H9 (cell line): ENCODE measurements at regions not wholly inside any gene's neighbourhood (a gene's known extent, or its start where the extent isn't known, plus 50 kb on each side); places are given as distances from the start of the nearest gene placed in this dataset.

Source experiments
- DNase-seq: peaks from one replicate; pipeline ENCODE4 v3.0.0-alpha.2; 2017
- H2AFZ ChIP-seq: one replicate; pipeline ENCODE4 v1.6.1; 2013; ENCODE audit warnings: mild to moderate bottlenecking, low read length, control low read depth, moderate library complexity
- H2AK5ac ChIP-seq: 2 replicates; pipeline ENCODE4 v1.6.1; 2013; ENCODE audit warnings: low read length, control low read depth, mixed read lengths; ENCODE audit not compliant: insufficient read length
- H2BK120ac ChIP-seq: one replicate; pipeline ENCODE4 v1.6.1; 2013; ENCODE audit warnings: low read depth, mild to moderate bottlenecking, low read length, control low read depth, inconsistent platforms; ENCODE audit not compliant: poor library complexity, severe bottlenecking
- H2BK12ac ChIP-seq: 2 replicates; pipeline ENCODE4 v1.6.1; 2013; ENCODE audit warnings: low read length, control low read depth, mixed read lengths, low read depth; ENCODE audit not compliant: insufficient read length
- H2BK15ac ChIP-seq: 2 replicates; pipeline ENCODE4 v1.6.1; 2013; ENCODE audit warnings: low read depth, low read length, control low read depth
- H2BK20ac ChIP-seq: one replicate; pipeline ENCODE4 v1.6.1; 2013; ENCODE audit warnings: low read depth, mild to moderate bottlenecking, low read length, control low read depth, inconsistent platforms; ENCODE audit not compliant: poor library complexity, severe bottlenecking
- H2BK5ac ChIP-seq: 2 replicates; pipeline ENCODE4 v1.6.1; 2013; ENCODE audit warnings: low read length, control low read depth, mixed read lengths; ENCODE audit not compliant: insufficient read length
- H3K14ac ChIP-seq: 2 replicates; pipeline ENCODE4 v1.6.1; 2013; ENCODE audit warnings: low read length, control low read depth; ENCODE audit not compliant: insufficient read depth
- H3K18ac ChIP-seq: 2 replicates; pipeline ENCODE4 v1.6.1; 2013; ENCODE audit warnings: low read depth, mild to moderate bottlenecking, mixed read lengths, low read length, control low read depth; ENCODE audit not compliant: insufficient read length
- H3K23ac ChIP-seq: 2 replicates; pipeline ENCODE4 v1.6.1; 2013; ENCODE audit warnings: low read length, control low read depth, mixed read lengths, low read depth; ENCODE audit not compliant: insufficient read length
- H3K23me2 ChIP-seq: 2 replicates; pipeline ENCODE4 v1.6.1; 2013; ENCODE audit warnings: low read depth, mild to moderate bottlenecking, mixed read lengths, low read length, control low read depth; ENCODE audit not compliant: insufficient read length, poor library complexity, severe bottlenecking
- H3K27ac ChIP-seq: 2 replicates; pipeline ENCODE4 v1.5.1; 2013; ENCODE audit warnings: low read length, control low read depth, mixed read lengths, low read depth; ENCODE audit not compliant: insufficient read length
- H3K27me3 ChIP-seq: 2 replicates; pipeline ENCODE4 v1.6.1; 2013; ENCODE audit warnings: low read length, control low read depth, inconsistent platforms; ENCODE audit not compliant: insufficient read depth
- H3K4ac ChIP-seq: 2 replicates; pipeline ENCODE4 v1.6.1; 2013; ENCODE audit warnings: low read depth, mild to moderate bottlenecking, control low read depth, inconsistent platforms, low read length, moderate library complexity
- H3K4me1 ChIP-seq: 2 replicates; pipeline ENCODE4 v1.6.1; 2013; ENCODE audit warnings: low read length, control low read depth, inconsistent platforms; ENCODE audit not compliant: insufficient read depth
- H3K4me2 ChIP-seq: 2 replicates; pipeline ENCODE4 v1.6.1; 2013; ENCODE audit warnings: low read length, control low read depth, mixed read lengths; ENCODE audit not compliant: insufficient read length, insufficient read depth
- H3K56ac ChIP-seq: 2 replicates; pipeline ENCODE4 v1.6.1; 2013; ENCODE audit warnings: low read depth, mild to moderate bottlenecking, mixed read lengths, low read length, control low read depth; ENCODE audit not compliant: insufficient read length
- H3K79me1 ChIP-seq: 2 replicates; pipeline ENCODE4 v1.6.1; 2013; ENCODE audit warnings: low read depth, mild to moderate bottlenecking, moderate library complexity, low read length, control low read depth, inconsistent platforms; ENCODE audit not compliant: insufficient read depth, poor library complexity, severe bottlenecking
- H3K79me2 ChIP-seq: 2 replicates; pipeline ENCODE4 v1.6.1; 2013; ENCODE audit warnings: low read length, control low read depth, inconsistent platforms; ENCODE audit not compliant: insufficient read depth
- H3K9ac ChIP-seq: 2 replicates; pipeline ENCODE4 v1.6.1; 2013; ENCODE audit warnings: low read length, control low read depth, mixed read lengths; ENCODE audit not compliant: insufficient read length; ENCODE audit errors: extremely low read depth
- H3K9me3 ChIP-seq: one replicate; pipeline ENCODE4 v1.6.1; 2013; ENCODE audit warnings: low read depth, low read length, inconsistent platforms; ENCODE audit not compliant: control insufficient read depth
- H3T11ph ChIP-seq: one replicate; pipeline ENCODE4 v1.6.1; 2013; ENCODE audit warnings: mild to moderate bottlenecking, low read length, control low read depth, inconsistent platforms
- H4K20me1 ChIP-seq: one replicate; pipeline ENCODE4 v1.6.1; 2013; ENCODE audit not compliant: control insufficient read depth, insufficient read length, insufficient read depth
- H4K5ac ChIP-seq: 2 replicates; pipeline ENCODE4 v1.6.1; 2013; ENCODE audit warnings: low read depth, mild to moderate bottlenecking, mixed read lengths, low read length, control low read depth; ENCODE audit not compliant: insufficient read length
- H4K8ac ChIP-seq: replicated peaks from 2 replicates; pipeline ENCODE4 v1.6.1; 2013; ENCODE audit warnings: low read length, control low read depth, mixed read lengths, low read depth; ENCODE audit not compliant: insufficient read length
- H4K91ac ChIP-seq: 2 replicates; pipeline ENCODE4 v1.6.1; 2013; ENCODE audit warnings: low read depth, mild to moderate bottlenecking, moderate library complexity, mixed read lengths, low read length, control low read depth; ENCODE audit not compliant: insufficient read length
- H3K27ac Mint-ChIP-seq, 3 experiments: 2 replicates in 2 of 3; 3 replicates in 1 of 3; pipeline ENCODE4 v1.8.0; 2020 to 2021; ENCODE audit warnings: mixed read lengths in 3 of 3, mild to moderate bottlenecking in 1 of 3, moderate library complexity in 1 of 3
- H3K27me3 Mint-ChIP-seq: 2 replicates; pipeline ENCODE4 v1.8.0; 2021; ENCODE audit warnings: low read depth, mild to moderate bottlenecking, moderate library complexity, mixed read lengths
- H3K36me3 Mint-ChIP-seq, 3 experiments: 2 replicates in 2 of 3; 3 replicates in 1 of 3; pipeline ENCODE4 v1.8.0; 2020 to 2021; ENCODE audit warnings: low read depth in 3 of 3, mixed read lengths in 3 of 3; ENCODE audit not compliant: insufficient read depth in 1 of 3
- H3K4me1 Mint-ChIP-seq, 2 experiments: 2 replicates each; pipeline ENCODE4 v1.8.0; 2020; ENCODE audit warnings: mixed read lengths in 2 of 2
- H3K4me3 Mint-ChIP-seq, 2 experiments: 2 replicates in 1 of 2; 3 replicates in 1 of 2; pipeline ENCODE4 v1.8.0; 2020 to 2021; ENCODE audit warnings: mild to moderate bottlenecking in 2 of 2, mixed read lengths in 2 of 2, moderate library complexity in 1 of 2
- H3K9me3 Mint-ChIP-seq, 2 experiments: 2 replicates in 1 of 2; 3 replicates in 1 of 2; pipeline ENCODE4 v1.8.0; 2020; ENCODE audit warnings: mild to moderate bottlenecking in 2 of 2, mixed read lengths in 2 of 2, moderate library complexity in 1 of 2
- CTCF ChIP-seq: fragments of 200-600 bp; sonication (generic); conservative IDR thresholded peaks from 3 replicates; pipeline ENCODE4 v1.8.0; 2021; ENCODE audit warnings: antibody characterized with exemption, mild to moderate bottlenecking
- WGBS: extraction: QIAGEN DNeasy Blood & Tissue Kit; methylation state at CpG from one replicate; pipeline ENCODE4 v1.1.7; 2013; ENCODE audit warnings: missing lambda C conversion rate, low lambda C conversion rate, mixed read lengths; ENCODE audit not compliant: insufficient read length; ENCODE audit errors: extremely low coverage; 5-methylcytosine and 5-hydroxymethylcytosine counted together

- Histone ChIP-seq H4K20me1 (no peaks in the 10 kb centered on the region), H2AFZ (no peak overlapping the region), H3K56ac (no peak overlapping the region), H3K9ac (no peak overlapping the region), H2BK20ac (no peak overlapping the region), H3K79me2 (no peaks in the 10 kb centered on the region), H2BK5ac (no peak overlapping the region), H3K4me1 (no peaks in the 10 kb centered on the region), H3K4me2 (no peak overlapping the region), H3K79me1 (no peaks in the 10 kb centered on the region), H3K27me3 (no peaks in the 10 kb centered on the region), H3K23me2 (no peaks in the 10 kb centered on the region), H3K23ac (no peak overlapping the region), H4K8ac (no peak overlapping the region), H3T11ph (no peak overlapping the region), H2BK15ac (no peak overlapping the region), H2BK12ac (no peak overlapping the region), H4K5ac (no peak overlapping the region), H3K27ac (no peak overlapping the region), H2BK120ac (no peak overlapping the region), H3K4ac (no peak overlapping the region), H3K9me3 (no peaks in the 10 kb centered on the region), H2AK5ac (no peak overlapping the region), H3K18ac (no peak overlapping the region), H4K91ac (no peak overlapping the region), H3K14ac (no peak overlapping the region)
- Mint-ChIP-seq H3K4me1 (peaks cover 0 to 4% of the 10 kb centered on the region in 2 experiments; a peak in 1 of 4 replicates), H3K27me3 (no peaks in the 10 kb centered on the region), H3K4me3 (no peak overlapping the region), H3K9me3 (peaks cover 7 to 12% of the 10 kb centered on the region in 2 experiments; a peak in 4 of 5 replicates), H3K27ac (no peak overlapping the region), H3K36me3 (peaks cover 0 to 6% (median 0%) of the 10 kb centered on the region in 3 experiments; a peak in 3 of 7 replicates)
- DNase-seq = no peak
- no peak for TF ChIP-seq CTCF
- no CpG with 5 or more reads among the region's 3 CpGs for WGBS
Observed at GRCh38 chr4:11494232-11494631, 65.5 kb upstream of the HS3ST1 start.
